Keratinocyte (primary cell): ENCODE measurements at regions not wholly inside any gene's neighbourhood (a gene's known extent, or its start where the extent isn't known, plus 50 kb on each side); places are given as distances from the start of the nearest gene placed in this dataset.

Experiments used
- DNase-seq: peaks from one replicate; pipeline ENCODE4 v3.0.0-alpha.2; 2011; ENCODE audit warnings: low read depth, missing footprints, low spot score
- FAIRE-seq: peaks from 2 replicates; lab custom pipeline; 2011; peaks lifted over from hg19 to GRCh38; lab: Jason Lieb, UNC
- H2AFZ ChIP-seq: 2 replicates; pipeline ENCODE4 v1.6.0; 2012; ENCODE audit warnings: low read length, control low read depth, inconsistent platforms; ENCODE audit not compliant: control insufficient read depth
- H3K27ac ChIP-seq: 2 replicates; pipeline ENCODE4 v1.5.1; 2011; ENCODE audit warnings: low read length; ENCODE audit not compliant: control insufficient read depth, insufficient read depth
- H3K27me3 ChIP-seq: 3 replicates; pipeline ENCODE4 v1.6.0; 2011; ENCODE audit warnings: low read length; ENCODE audit not compliant: control insufficient read depth, insufficient read depth; ENCODE audit errors: extremely low read depth
- H3K36me3 ChIP-seq, 2 experiments: 2 replicates in 1 of 2; 3 replicates in 1 of 2; pipeline ENCODE4 v1.5.1; 2011; ENCODE audit warnings: low read length in 2 of 2, mild to moderate bottlenecking in 1 of 2; ENCODE audit not compliant: control insufficient read depth in 2 of 2, insufficient read depth in 2 of 2; ENCODE audit errors: extremely low read depth in 1 of 2
- H3K4me1 ChIP-seq: 3 replicates; pipeline ENCODE4 v1.5.1; 2011; ENCODE audit warnings: low read length; ENCODE audit not compliant: control insufficient read depth, insufficient read depth; ENCODE audit errors: extremely low read depth
- H3K4me2 ChIP-seq: 3 replicates; pipeline ENCODE4 v1.6.0; 2011; ENCODE audit warnings: low read depth, low read length; ENCODE audit not compliant: control insufficient read depth, insufficient read depth; ENCODE audit errors: extremely low read depth
- H3K4me3 ChIP-seq, 3 experiments: fragments of 200-600 bp in 1 of 3; sonication (generic) in 1 of 3; 2 replicates in 2 of 3; 3 replicates in 1 of 3; pipeline ENCODE4 v1.5.1; 2011 to 2016; ENCODE audit warnings: low read length in 3 of 3, mild to moderate bottlenecking in 3 of 3, control low read depth in 2 of 3, inconsistent platforms in 1 of 3, low read depth in 1 of 3, mixed read lengths in 1 of 3, mixed run types in 1 of 3, moderate library complexity in 1 of 3; ENCODE audit not compliant: control insufficient read depth in 2 of 3, insufficient read depth in 2 of 3; ENCODE audit errors: extremely low read depth in 1 of 3
- H3K79me2 ChIP-seq: 2 replicates; pipeline ENCODE4 v1.6.0; 2012; ENCODE audit warnings: low read length; ENCODE audit not compliant: control insufficient read depth, insufficient read depth
- H3K9ac ChIP-seq: 3 replicates; pipeline ENCODE4 v1.6.0; 2011; ENCODE audit warnings: low read length; ENCODE audit not compliant: control insufficient read depth, insufficient read depth; ENCODE audit errors: extremely low read depth
- H3K9me1 ChIP-seq: 3 replicates; pipeline ENCODE4 v1.6.0; 2011; ENCODE audit warnings: low read length; ENCODE audit not compliant: control insufficient read depth, insufficient read depth; ENCODE audit errors: extremely low read depth
- H3K9me3 ChIP-seq: 2 replicates; pipeline ENCODE4 v1.5.1; 2012; ENCODE audit warnings: low read depth, low read length; ENCODE audit not compliant: control insufficient read depth
- H4K20me1 ChIP-seq: 3 replicates; pipeline ENCODE4 v1.6.0; 2011; ENCODE audit warnings: low read length; ENCODE audit not compliant: control insufficient read depth, insufficient read depth; ENCODE audit errors: extremely low read depth
- CTCF ChIP-seq, 3 experiments: IDR thresholded peaks in 1 of 3; conservative IDR thresholded peaks in 1 of 3; optimal IDR thresholded peaks in 1 of 3; 2 replicates in 2 of 3; 3 replicates in 1 of 3; pipeline versions ENCODE3 to v1.5.1; 2011; ENCODE audit warnings: low read length in 3 of 3, mild to moderate bottlenecking in 3 of 3, moderate library complexity in 2 of 3, control low read depth in 1 of 3, inconsistent platforms in 1 of 3; ENCODE audit not compliant: insufficient read depth in 2 of 3; ENCODE audit errors: extremely low read depth in 1 of 3
- EZH2 ChIP-seq: IDR thresholded peaks from one replicate; pipeline ENCODE4 v1.6.1; 2012; ENCODE audit warnings: inconsistent platforms, mild to moderate bottlenecking, low read length, moderate library complexity
- dilution Hi-C: fragments of 300-500 bp; cut with MboI; formaldehyde crosslinking; loops from one replicate; pipeline ENCODE4 v1.7.0; 2020; ENCODE audit warnings: low sequenced_read_pairs; ENCODE audit not compliant: extremely low pct_ligation_motif_present

- Histone ChIP-seq H3K9ac (no peak overlapping the region), H3K27ac (no peak overlapping the region), H4K20me1 (no peaks in the 10 kb centered on the region), H3K79me2 (no peaks in the 10 kb centered on the region), H3K27me3 (no peaks in the 10 kb centered on the region), H3K9me3 (no peaks in the 10 kb centered on the region), H3K4me3 (no peak overlapping the region), H3K36me3 (no peaks in the 10 kb centered on the region), H3K4me2 (no peak overlapping the region), H2AFZ (no peak overlapping the region), H3K9me1 (no peaks in the 10 kb centered on the region), H3K4me1 (peaks cover 5% of the 10 kb centered on the region)
- DNase-seq (no peak), FAIRE-seq (no peak)
- dilution Hi-C loops: no loop called here
- TF ChIP-seq CTCF (optimal IDR thresholded peaks at IDR 0.05 in 1 of 3, IDR thresholded peaks at IDR 0.05 in 1 of 3, conservative IDR thresholded peaks at IDR 0.05 in 1 of 3; ENCODE audit: extremely low read depth in 1 of 3, insufficient read depth in 2 of 3, low read length in 3 of 3) (no peak), EZH2 (no peak)
Measured at GRCh38 chr9:4380406-4380805, 80.5 kb upstream of the GLIS3 start.

GRCh38 chr9:4375424-4376200 lies 75.7 kb upstream of the GLIS3 start:
- H3K4me3 ChIP-seq: no peak overlapping the region
- peak; percentile 25 for DNase-seq
- H3K27me3 ChIP-seq: no peaks in the 10 kb centered on the region
- H3K9me1 ChIP-seq: no peaks in the 10 kb centered on the region
- no peaks in the 10 kb centered on the region for H3K9me3 ChIP-seq
- dilution Hi-C loops: no loop called here
- H4K20me1 ChIP-seq: no peaks in the 10 kb centered on the region
- no peaks in the 10 kb centered on the region for H3K79me2 ChIP-seq
- no peak overlapping the region for H3K9ac ChIP-seq
- H3K4me1 ChIP-seq: peaks cover 5% of the 10 kb centered on the region
- no peak overlapping the region for H3K4me2 ChIP-seq
- no peak overlapping the region for H3K27ac ChIP-seq
- FAIRE-seq: peak; percentile 39
- no peaks in the 10 kb centered on the region for H3K36me3 ChIP-seq
- peak in 2 of 3 experiments; percentile 36 to 38 for TF ChIP-seq CTCF (optimal IDR thresholded peaks at IDR 0.05 in 1 of 3, IDR thresholded peaks at IDR 0.05 in 1 of 3, conservative IDR thresholded peaks at IDR 0.05 in 1 of 3; ENCODE audit: extremely low read depth in 1 of 3, insufficient read depth in 2 of 3, low read length in 3 of 3)
- no peak for TF ChIP-seq EZH2
- peak overlapping the region; percentile 66 for H2AFZ ChIP-seq
